ENCODE measurements at regions not wholly inside any gene's neighbourhood (a gene's known extent, or its start where the extent isn't known, plus 50 kb on each side); places are given as distances from the start of the nearest gene placed in this dataset.

GRCh38 chr5:108581026-108581425, 166.7 kb upstream of the FER start:
- H3K36me3 ChIP-seq (replicated peaks; ENCODE audit: insufficient read depth, low read length) = no peaks in the 10 kb centered on the region
- H3K4me3 ChIP-seq (ENCODE audit: low read length) = no peak overlapping the region
- no peak overlapping the region for H3K27ac ChIP-seq (ENCODE audit: low read length)
- H3K9ac ChIP-seq (ENCODE audit: low read length) = no peak overlapping the region
- H3K9me3 ChIP-seq (replicated peaks; ENCODE audit: insufficient read depth, low read length) = no peaks in the 10 kb centered on the region
- H3K79me2 ChIP-seq (ENCODE audit: low read length) = no peaks in the 10 kb centered on the region
- no peaks in the 10 kb centered on the region for H3K9me2 ChIP-seq (replicated peaks; ENCODE audit: insufficient read depth, low read length)
- no peaks in the 10 kb centered on the region for H3F3A ChIP-seq (ENCODE audit: insufficient read depth, low read length)
- no peak for DNase-seq
- no peak overlapping the region for H3K4me2 ChIP-seq (ENCODE audit: low read depth, low read length)
- TF ChIP-seq EZH2phosphoT487 (IDR thresholded peaks at IDR 0.05; ENCODE audit: low read length) = no peak
- no peak for TF ChIP-seq CTCF (IDR thresholded peaks at IDR 0.05; ENCODE audit: low read length)
- TF ChIP-seq EZH2 (optimal IDR thresholded peaks at IDR 0.05; ENCODE audit: low read depth, low read length) = no peak
- no peak overlapping the region for H2AFZ ChIP-seq (ENCODE audit: low read length)
- no peaks in the 10 kb centered on the region for H4K20me1 ChIP-seq (ENCODE audit: insufficient read depth, low read length)
- no peaks in the 10 kb centered on the region for H3K27me3 ChIP-seq (replicated peaks; ENCODE audit: insufficient read depth, low read length)
- H3K4me1 ChIP-seq (ENCODE audit: low read length) = no peaks in the 10 kb centered on the region

- H3K27ac ChIP-seq (ENCODE audit: low read length) = no peak overlapping the region
- H3K4me3 ChIP-seq (ENCODE audit: low read length) = no peak overlapping the region
- H3K79me2 ChIP-seq (ENCODE audit: low read length) = no peaks in the 10 kb centered on the region
- DNase-seq = no peak
- H3F3A ChIP-seq (ENCODE audit: insufficient read depth, low read length) = no peaks in the 10 kb centered on the region
- no peaks in the 10 kb centered on the region for H3K9me2 ChIP-seq (replicated peaks; ENCODE audit: insufficient read depth, low read length)
- no peak overlapping the region for H3K4me2 ChIP-seq (ENCODE audit: low read depth, low read length)
- no peak overlapping the region for H2AFZ ChIP-seq (ENCODE audit: low read length)
- no peak for TF ChIP-seq EZH2 (optimal IDR thresholded peaks at IDR 0.05; ENCODE audit: low read depth, low read length)
- TF ChIP-seq CTCF (IDR thresholded peaks at IDR 0.05; ENCODE audit: low read length) = no peak
- TF ChIP-seq EZH2phosphoT487 (IDR thresholded peaks at IDR 0.05; ENCODE audit: low read length) = no peak
- H3K9ac ChIP-seq (ENCODE audit: low read length) = no peak overlapping the region
- H4K20me1 ChIP-seq (ENCODE audit: insufficient read depth, low read length) = no peaks in the 10 kb centered on the region
- no peaks in the 10 kb centered on the region for H3K4me1 ChIP-seq (ENCODE audit: low read length)
- H3K36me3 ChIP-seq (replicated peaks; ENCODE audit: insufficient read depth, low read length) = no peaks in the 10 kb centered on the region
- no peaks in the 10 kb centered on the region for H3K9me3 ChIP-seq (replicated peaks; ENCODE audit: insufficient read depth, low read length)
- H3K27me3 ChIP-seq (replicated peaks; ENCODE audit: insufficient read depth, low read length) = no peaks in the 10 kb centered on the region
Observed at GRCh38 chr5:108579236-108579635, 168.5 kb upstream of the FER start.

- H4K20me1 ChIP-seq (ENCODE audit: insufficient read depth, low read length) = no peaks in the 10 kb centered on the region
- H3K9ac ChIP-seq (ENCODE audit: low read length) = no peak overlapping the region
- H3K27ac ChIP-seq (ENCODE audit: low read length) = no peak overlapping the region
- H3K9me2 ChIP-seq (replicated peaks; ENCODE audit: insufficient read depth, low read length) = no peaks in the 10 kb centered on the region
- no peaks in the 10 kb centered on the region for H3K27me3 ChIP-seq (replicated peaks; ENCODE audit: insufficient read depth, low read length)
- H3K4me3 ChIP-seq (ENCODE audit: low read length) = no peak overlapping the region
- H3F3A ChIP-seq (ENCODE audit: insufficient read depth, low read length) = no peaks in the 10 kb centered on the region
- no peak for TF ChIP-seq EZH2phosphoT487 (IDR thresholded peaks at IDR 0.05; ENCODE audit: low read length)
- no peak for DNase-seq
- no peaks in the 10 kb centered on the region for H3K36me3 ChIP-seq (replicated peaks; ENCODE audit: insufficient read depth, low read length)
- H3K9me3 ChIP-seq (replicated peaks; ENCODE audit: insufficient read depth, low read length) = no peaks in the 10 kb centered on the region
- no peaks in the 10 kb centered on the region for H3K4me1 ChIP-seq (ENCODE audit: low read length)
- H3K4me2 ChIP-seq (ENCODE audit: low read depth, low read length) = no peak overlapping the region
- no peaks in the 10 kb centered on the region for H3K79me2 ChIP-seq (ENCODE audit: low read length)
- H2AFZ ChIP-seq (ENCODE audit: low read length) = no peak overlapping the region
Observed at GRCh38 chr5:108578791-108579190, 168.9 kb upstream of the FER start.

GRCh38 chr5:108567429-108567828, 180.3 kb upstream of the FER start:
- no peak for TF ChIP-seq EZH2 (optimal IDR thresholded peaks at IDR 0.05; ENCODE audit: low read depth, low read length)
- no peak for TF ChIP-seq CTCF (IDR thresholded peaks at IDR 0.05; ENCODE audit: low read length)
- TF ChIP-seq EZH2phosphoT487 (IDR thresholded peaks at IDR 0.05; ENCODE audit: low read length) = no peak
- Histone ChIP-seq H2AFZ (ENCODE audit: low read length) (no peak overlapping the region), H4K20me1 (ENCODE audit: insufficient read depth, low read length) (no peaks in the 10 kb centered on the region), H3K9me3 (replicated peaks; ENCODE audit: insufficient read depth, low read length) (no peaks in the 10 kb centered on the region), H3K36me3 (replicated peaks; ENCODE audit: insufficient read depth, low read length) (no peaks in the 10 kb centered on the region), H3K4me1 (ENCODE audit: low read length) (no peaks in the 10 kb centered on the region), H3K27me3 (replicated peaks; ENCODE audit: insufficient read depth, low read length) (no peaks in the 10 kb centered on the region), H3K4me3 (ENCODE audit: low read length) (no peak overlapping the region), H3K79me2 (ENCODE audit: low read length) (no peaks in the 10 kb centered on the region), H3K9ac (ENCODE audit: low read length) (no peak overlapping the region), H3K9me2 (replicated peaks; ENCODE audit: insufficient read depth, low read length) (no peaks in the 10 kb centered on the region), H3K4me2 (ENCODE audit: low read depth, low read length) (no peak overlapping the region), H3F3A (ENCODE audit: insufficient read depth, low read length) (no peaks in the 10 kb centered on the region), H3K27ac (ENCODE audit: low read length) (no peak overlapping the region)
- DNase-seq = no peak
